ENCODE measurements at regions not wholly inside any gene's neighbourhood (a gene's known extent, or its start where the extent isn't known, plus 50 kb on each side); places are given as distances from the start of the nearest gene placed in this dataset.

DNA sequence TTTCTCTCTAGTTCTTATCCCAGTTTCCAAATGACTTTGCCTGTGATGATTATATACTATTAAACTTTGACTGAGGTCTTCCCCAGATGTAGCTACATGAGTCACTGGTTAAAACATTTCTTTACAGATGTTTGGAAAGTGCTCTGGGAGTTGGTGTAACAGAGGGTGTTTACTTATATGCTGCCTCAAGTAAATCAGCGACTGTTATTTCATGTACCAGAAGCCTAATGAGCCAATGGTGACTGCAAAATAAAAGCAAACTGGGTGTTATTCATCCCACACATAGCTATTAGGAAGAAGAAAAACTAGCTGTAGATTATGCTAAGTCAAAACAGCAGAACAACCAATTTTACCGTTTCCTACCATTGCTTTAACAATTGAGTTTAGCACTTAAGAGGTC, 929.7 kb upstream of the SEMA6A start:
- TF ChIP-seq, protein P1, sequence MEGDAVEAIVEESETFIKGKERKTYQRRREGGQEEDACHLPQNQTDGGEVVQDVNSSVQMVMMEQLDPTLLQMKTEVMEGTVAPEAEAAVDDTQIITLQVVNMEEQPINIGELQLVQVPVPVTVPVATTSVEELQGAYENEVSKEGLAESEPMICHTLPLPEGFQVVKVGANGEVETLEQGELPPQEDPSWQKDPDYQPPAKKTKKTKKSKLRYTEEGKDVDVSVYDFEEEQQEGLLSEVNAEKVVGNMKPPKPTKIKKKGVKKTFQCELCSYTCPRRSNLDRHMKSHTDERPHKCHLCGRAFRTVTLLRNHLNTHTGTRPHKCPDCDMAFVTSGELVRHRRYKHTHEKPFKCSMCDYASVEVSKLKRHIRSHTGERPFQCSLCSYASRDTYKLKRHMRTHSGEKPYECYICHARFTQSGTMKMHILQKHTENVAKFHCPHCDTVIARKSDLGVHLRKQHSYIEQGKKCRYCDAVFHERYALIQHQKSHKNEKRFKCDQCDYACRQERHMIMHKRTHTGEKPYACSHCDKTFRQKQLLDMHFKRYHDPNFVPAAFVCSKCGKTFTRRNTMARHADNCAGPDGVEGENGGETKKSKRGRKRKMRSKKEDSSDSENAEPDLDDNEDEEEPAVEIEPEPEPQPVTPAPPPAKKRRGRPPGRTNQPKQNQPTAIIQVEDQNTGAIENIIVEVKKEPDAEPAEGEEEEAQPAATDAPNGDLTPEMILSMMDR (IDR thresholded peaks at IDR 0.05), result no peak
- H3K4me1 ChIP-seq, result no peaks in the 10 kb centered on the region
- no peak overlapping the region for H3K4me3 ChIP-seq
- H3K27me3 ChIP-seq, result no peaks in the 10 kb centered on the region
- DNase-seq (no peak), ATAC-seq (no peak)
- intact Hi-C loops (cut with DNase I), result no loop called here
- H3K36me3 ChIP-seq, result no peaks in the 10 kb centered on the region
- H3K27ac ChIP-seq, result no peak overlapping the region
- no peaks in the 10 kb centered on the region for H3K9me3 ChIP-seq

DNA sequence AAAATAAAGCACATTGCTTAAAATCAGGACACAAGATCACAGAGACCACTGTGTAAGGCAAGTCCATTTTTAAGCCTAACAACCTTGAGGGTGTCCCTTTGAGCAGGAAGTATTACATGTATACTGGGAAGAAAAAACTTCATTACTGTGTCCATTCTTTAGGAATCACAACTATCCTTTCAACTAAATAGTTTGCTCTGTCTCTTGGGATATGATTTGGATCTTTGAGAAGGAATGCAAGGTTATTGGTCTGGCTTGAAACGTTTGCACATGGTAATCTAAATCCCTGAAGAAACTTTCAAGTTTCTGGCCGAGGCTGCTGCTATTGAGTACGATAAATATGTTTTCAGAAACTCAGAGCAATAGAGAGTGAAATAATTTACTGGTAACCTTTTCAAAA, 923.0 kb upstream of the SEMA6A start:
- DNase-seq (no peak), ATAC-seq (no peak)
- H3K9me3 ChIP-seq, result no peaks in the 10 kb centered on the region
- TF ChIP-seq, protein P1 (IDR thresholded peaks at IDR 0.05), result no peak
- H3K4me1 ChIP-seq, result no peaks in the 10 kb centered on the region
- no peak overlapping the region for H3K4me3 ChIP-seq
- no peaks in the 10 kb centered on the region for H3K27me3 ChIP-seq
- no peak overlapping the region for H3K27ac ChIP-seq
- no peaks in the 10 kb centered on the region for H3K36me3 ChIP-seq
- intact Hi-C loops (cut with DNase I), result no loop called here

DNA sequence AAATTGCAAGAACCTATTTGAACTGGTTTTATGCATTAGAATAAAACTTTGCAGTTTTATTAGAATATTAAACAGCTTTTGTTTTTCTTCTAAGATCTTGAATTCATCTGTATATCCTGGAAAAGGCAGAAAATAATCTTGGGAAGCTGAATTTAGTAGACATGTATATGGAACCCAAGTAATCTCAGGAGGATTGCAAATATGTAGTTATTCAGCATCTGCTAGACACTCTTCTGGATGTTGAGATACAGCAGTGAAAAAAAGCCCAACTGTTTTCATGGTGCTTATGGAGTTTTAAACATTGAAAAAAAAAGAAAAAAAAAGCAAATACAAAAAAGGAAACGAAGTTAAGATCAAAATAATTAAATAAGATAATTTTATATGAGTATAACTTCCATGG, 922.2 kb upstream of the SEMA6A start:
- no peaks in the 10 kb centered on the region for H3K27me3 ChIP-seq
- no peak overlapping the region for H3K4me3 ChIP-seq
- H3K4me1 ChIP-seq, result no peaks in the 10 kb centered on the region
- no peaks in the 10 kb centered on the region for H3K36me3 ChIP-seq
- TF ChIP-seq, protein P1 (IDR thresholded peaks at IDR 0.05), result no peak
- intact Hi-C loops (cut with DNase I), result no loop called here
- ATAC-seq (no peak), DNase-seq (no peak)
- no peak overlapping the region for H3K27ac ChIP-seq
- H3K9me3 ChIP-seq, result no peaks in the 10 kb centered on the region

DNA sequence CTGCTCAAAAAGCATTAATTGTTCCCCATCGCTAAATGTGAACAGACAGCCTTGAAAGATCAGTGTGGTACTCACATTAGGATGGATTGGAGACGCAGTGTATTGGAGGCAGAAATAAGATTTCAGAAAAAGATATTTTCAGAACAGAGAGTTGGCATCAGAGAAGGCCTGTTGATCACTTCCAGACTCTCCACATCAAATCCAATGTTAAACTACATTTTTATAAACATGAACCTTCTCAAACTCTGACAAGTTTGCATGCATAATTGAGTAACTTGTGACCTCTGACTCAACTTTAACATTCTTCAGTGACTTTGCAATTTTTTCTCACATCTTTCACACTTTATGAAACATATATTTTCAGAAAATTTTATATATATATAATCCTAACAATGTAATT, 919.6 kb upstream of the SEMA6A start:
- intact Hi-C loops (cut with DNase I), result no loop called here
- TF ChIP-seq, protein P1 (IDR thresholded peaks at IDR 0.05), result no peak
- no peaks in the 10 kb centered on the region for H3K9me3 ChIP-seq
- no peak overlapping the region for H3K27ac ChIP-seq
- no peaks in the 10 kb centered on the region for H3K27me3 ChIP-seq
- no peak overlapping the region for H3K4me3 ChIP-seq
- DNase-seq, result no peak
- no peaks in the 10 kb centered on the region for H3K36me3 ChIP-seq
- no peak for ATAC-seq
- H3K4me1 ChIP-seq, result no peaks in the 10 kb centered on the region

DNA sequence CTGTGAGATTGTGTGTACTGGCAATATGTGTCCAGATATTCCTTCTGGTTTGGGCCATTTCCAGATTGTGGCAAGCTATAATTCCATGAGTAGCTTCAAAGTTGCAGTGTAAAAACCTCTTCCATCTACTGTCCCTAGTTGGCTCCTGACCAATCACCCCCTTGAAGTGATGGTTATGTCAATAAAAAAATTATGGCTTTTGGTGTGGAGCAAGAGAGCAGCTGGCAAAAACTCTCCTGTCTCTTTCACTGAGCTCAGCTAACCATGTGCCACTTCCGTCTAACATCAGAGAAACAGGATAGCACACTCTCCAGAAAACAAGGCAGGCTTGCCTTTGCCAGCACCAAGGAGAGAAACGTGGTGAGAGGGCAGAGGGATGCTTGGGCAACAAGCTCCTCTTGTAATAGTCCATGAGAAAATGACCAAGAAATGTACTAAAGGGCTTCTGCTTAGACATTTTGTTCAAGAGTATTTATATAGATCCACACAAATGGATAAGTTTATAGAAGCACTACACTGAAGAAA, 914.4 kb upstream of the SEMA6A start:
- intact Hi-C loops (cut with DNase I), result no loop called here
- TF ChIP-seq, protein P1 (IDR thresholded peaks at IDR 0.05), result no peak
- no peaks in the 10 kb centered on the region for H3K4me1 ChIP-seq
- no peak overlapping the region for H3K4me3 ChIP-seq
- no peaks in the 10 kb centered on the region for H3K27me3 ChIP-seq
- DNase-seq (no peak), ATAC-seq (no peak)
- no peak overlapping the region for H3K27ac ChIP-seq
- H3K36me3 ChIP-seq, result no peaks in the 10 kb centered on the region
- no peaks in the 10 kb centered on the region for H3K9me3 ChIP-seq

DNA sequence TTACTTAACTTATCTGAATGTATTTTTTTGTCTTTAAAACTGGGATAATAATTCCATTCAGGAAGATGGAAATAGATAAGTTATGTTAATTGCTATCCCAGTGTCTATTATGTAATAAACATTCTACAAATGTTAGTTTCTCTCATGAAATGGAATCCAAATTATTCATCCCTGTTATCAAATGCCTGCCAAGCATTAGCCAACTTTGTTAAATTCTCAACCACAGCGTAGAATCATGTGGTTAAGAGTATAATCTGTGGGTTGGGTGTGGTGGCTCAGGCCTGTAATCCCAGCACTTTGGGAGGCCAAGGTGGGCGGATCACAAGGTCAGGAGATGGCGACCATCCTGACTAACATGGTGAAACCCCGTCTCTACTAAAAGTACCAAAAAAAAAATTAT, 912.9 kb upstream of the SEMA6A start:
- TF ChIP-seq, protein P1 (IDR thresholded peaks at IDR 0.05), result no peak
- intact Hi-C loops (cut with DNase I), result no loop called here

More for the DNA sequence above, 912.9 kb upstream of the SEMA6A start:
- Histone ChIP-seq H3K36me3 (no peaks in the 10 kb centered on the region), H3K27ac (no peak overlapping the region), H3K27me3 (no peaks in the 10 kb centered on the region), H3K4me3 (no peak overlapping the region), H3K4me1 (no peaks in the 10 kb centered on the region), H3K9me3 (no peaks in the 10 kb centered on the region)
- ATAC-seq (no peak), DNase-seq (no peak)
